ENCODE measurements at regions not wholly inside any gene's neighbourhood (a gene's known extent, or its start where the extent isn't known, plus 50 kb on each side); places are given as distances from the start of the nearest gene placed in this dataset.

- in situ Hi-C loops (cut with MboI; ENCODE audit: low sequenced_read_pairs) = no loop called here
Measured at GRCh38 chr15:61654918-61655317, 405.3 kb downstream of the VPS13C start.

More at GRCh38 chr15:61654918-61655317, 405.3 kb downstream of the VPS13C start:
- 70% methylated on average over 5 of the region's 12 CpGs; no CpG with 5 or more reads in 1 of the 2 experiments for WGBS, 2 experiments (ENCODE audit: extremely low coverage in 2 of 2, insufficient read length in 1 of 2)
- Histone ChIP-seq H3K56ac (ENCODE audit: extremely low read depth, insufficient read depth, low read length) (no peak overlapping the region), H2BK5ac (ENCODE audit: low read depth, low read length, poor library complexity, severe bottlenecking) (no peak overlapping the region), H3K79me1 (ENCODE audit: low read depth in 1 of 2, low read length in 2 of 2) (no peaks in the 10 kb centered on the region), H3K14ac (replicated peaks; ENCODE audit: low read depth, low read length) (no peak overlapping the region), H3K4me2 (ENCODE audit: low read depth, low read length) (no peak overlapping the region), H3K4me3 (ENCODE audit: insufficient read depth, low read depth, low read length) (no peak overlapping the region), H3K27ac (ENCODE audit: insufficient read depth, low read length) (no peak overlapping the region), H3K36me3 (ENCODE audit: control insufficient read depth, insufficient read depth, low read length) (no peaks in the 10 kb centered on the region), H2BK15ac (ENCODE audit: low read depth, low read length) (no peak overlapping the region), H3K4ac (ENCODE audit: low read depth, low read length) (no peak overlapping the region), H3K27me3 (ENCODE audit: control insufficient read depth, insufficient read depth, low read length) (no peaks in the 10 kb centered on the region), H4K8ac (ENCODE audit: low read depth in 2 of 2, low read length in 2 of 2) (no peak overlapping the region), H2AFZ (replicated peaks; ENCODE audit: low read length, poor library complexity) (no peak overlapping the region), H3K9me1 (ENCODE audit: insufficient read depth, low read length) (no peaks in the 10 kb centered on the region), H2AK5ac (ENCODE audit: low read depth, low read length) (no peak overlapping the region), H3K9me3 (ENCODE audit: control insufficient read depth, insufficient read depth, low read length) (no peaks in the 10 kb centered on the region), H2BK20ac (ENCODE audit: low read depth, low read length) (no peak overlapping the region), H4K20me1 (ENCODE audit: insufficient read depth, low read length) (no peaks in the 10 kb centered on the region), H4K91ac (ENCODE audit: insufficient read depth, low read depth, low read length) (no peak overlapping the region), H3K23ac (ENCODE audit: low read depth, low read length) (no peak overlapping the region), H3K4me1 (ENCODE audit: control insufficient read depth, insufficient read depth, low read length) (no peaks in the 10 kb centered on the region), H2AK9ac (replicated peaks; ENCODE audit: low read depth, low read length, poor library complexity) (no peak overlapping the region), H3K9ac (ENCODE audit: low read depth, low read length) (no peak overlapping the region), H4K5ac (ENCODE audit: low read depth, low read length) (no peak overlapping the region), H3K18ac (ENCODE audit: low read depth, low read length) (no peak overlapping the region), H2BK120ac (ENCODE audit: low read depth, low read length) (no peak overlapping the region)
- intact Hi-C loops (cut with micrococcal nuclease) = no loop called here
- ATAC-seq (ENCODE audit: low read depth) (no peak), DNase-seq (no peak)
- BruUV-seq (replicated peaks) = no TSS peak
- CTCF ChIA-PET = no interaction called here
- dilution Hi-C loops (cut with HindIII; ENCODE audit: low sequenced_read_pairs, unreplicated experiment) = no loop called here
- POLR2A ChIA-PET (ENCODE audit: unreplicated experiment) = no interaction called here
- TF ChIP-seq CHD1 (IDR thresholded peaks at IDR 0.05; ENCODE audit: low read depth, low read length) (no peak), MAZ (IDR thresholded peaks at IDR 0.05; ENCODE audit: borderline replicate concordance, low read depth, low read length) (no peak), RFX5 (IDR thresholded peaks at IDR 0.05; ENCODE audit: low read depth, low read length) (no peak), FOS (IDR thresholded peaks at IDR 0.05; ENCODE audit: low read depth, low read length) (no peak), MAFK (IDR thresholded peaks at IDR 0.05; ENCODE audit: low read depth, low read length) (no peak), USF2 (IDR thresholded peaks at IDR 0.05; ENCODE audit: low read depth, low read length) (no peak)
